Endothelial cell of umbilical vein (primary cell): ENCODE measurements at regions not wholly inside any gene's neighbourhood (a gene's known extent, or its start where the extent isn't known, plus 50 kb on each side); places are given as distances from the start of the nearest gene placed in this dataset.

Experiments used
- CTCF ChIP-seq, 2 donors: IDR thresholded peaks; 1 replicate in 1 of 2; 2 replicates in 1 of 2; pipeline ENCODE4 v1.5.1; 2011; ENCODE audit warnings: low read length in 2 of 2, mild to moderate bottlenecking in 2 of 2, moderate library complexity in 2 of 2, control low read depth in 1 of 2, inconsistent platforms in 1 of 2, low read depth in 1 of 2; ENCODE audit not compliant: insufficient read depth in 1 of 2; ENCODE audit errors: extremely low read depth in 1 of 2
- FOS ChIP-seq: IDR thresholded peaks from 2 replicates; pipeline ENCODE4 v1.6.1; 2011; ENCODE audit warnings: mild to moderate bottlenecking, low read length, moderate library complexity, borderline replicate concordance; ENCODE audit not compliant: insufficient read depth
- MAX ChIP-seq: IDR thresholded peaks from 2 replicates; pipeline ENCODE4 v1.6.1; 2011; ENCODE audit not compliant: insufficient read depth, insufficient read length

- TF ChIP-seq FOS (no peak), MAX (no peak), CTCF (IDR thresholded peaks at IDR 0.05; ENCODE audit: extremely low read depth in 1 of 2, insufficient read depth in 1 of 2, low read depth in 1 of 2, low read length in 2 of 2) (no peak)
Measured at GRCh38 chr2:36140391-36140790, 215.2 kb upstream of the CRIM1 start.
